ENCODE measurements at regions not wholly inside any gene's neighbourhood (a gene's known extent, or its start where the extent isn't known, plus 50 kb on each side); places are given as distances from the start of the nearest gene placed in this dataset.

DNA sequence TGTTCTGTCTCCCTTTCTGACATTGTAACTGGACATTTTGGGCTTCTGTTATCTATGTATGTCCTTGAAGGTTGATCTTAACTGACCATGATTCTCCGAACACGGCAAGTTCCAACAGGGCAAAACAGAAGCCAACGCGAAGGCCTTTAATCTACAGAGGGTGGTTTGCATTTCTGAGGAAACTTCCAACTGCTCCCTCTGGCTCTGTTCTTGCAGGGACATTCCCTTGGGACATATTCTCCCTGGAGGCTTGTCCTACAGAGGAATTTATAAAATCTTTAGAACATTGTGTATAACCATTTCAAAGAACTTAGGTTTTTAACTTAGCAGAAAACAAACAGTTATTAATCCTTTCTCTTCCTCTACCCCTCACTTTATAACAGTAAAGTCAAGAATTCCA lies 189.0 kb upstream of the CDYL start:
- DNase-seq (ENCODE audit: low read depth): no peak

- no peak for DNase-seq (ENCODE audit: low read depth)
These were observed 189.7 kb upstream of the CDYL start for GRCh38 chr6:4586469-4586859.

DNA sequence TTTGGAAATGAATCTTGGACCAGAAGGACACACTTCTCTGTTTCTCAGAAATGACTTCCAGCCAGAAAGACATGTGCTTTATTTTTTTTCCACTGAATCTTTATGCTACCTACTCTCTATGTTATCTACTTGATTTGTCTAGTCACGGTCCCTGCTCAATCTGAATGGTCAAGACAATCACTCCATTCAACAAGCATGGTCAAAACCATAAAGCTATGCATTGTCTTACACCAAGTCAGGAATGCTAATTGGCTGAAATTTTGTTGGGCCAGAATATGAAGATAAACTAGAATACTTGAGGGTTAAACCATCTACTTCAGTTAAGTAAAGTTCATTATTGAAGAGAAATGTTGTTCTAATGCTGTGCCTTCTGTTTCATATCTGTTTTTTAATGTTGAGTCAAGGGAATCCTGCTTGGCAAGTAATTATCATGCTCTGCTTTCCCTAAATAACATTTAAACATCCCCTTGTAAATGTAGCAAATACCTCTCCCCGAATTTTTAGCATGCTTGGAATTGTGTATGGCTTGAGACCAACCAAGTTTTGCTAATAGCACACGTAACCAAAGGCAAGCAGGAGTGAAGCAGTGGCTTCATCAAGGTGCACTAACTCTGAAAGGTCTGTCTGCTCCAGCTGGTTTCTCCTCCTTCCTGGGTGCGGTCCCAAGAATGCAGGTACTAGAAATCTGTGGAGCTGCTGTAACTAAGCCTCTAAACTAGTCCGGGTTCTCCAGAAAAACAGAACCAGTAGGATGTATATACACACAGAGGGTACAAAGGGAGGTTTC lies 190.3 kb upstream of the CDYL start:
- no peak for DNase-seq (ENCODE audit: low read depth)

GRCh38 chr6:4584801-4585200 lies 191.4 kb upstream of the CDYL start:
- DNase-seq (ENCODE audit: low read depth): no peak

DNA sequence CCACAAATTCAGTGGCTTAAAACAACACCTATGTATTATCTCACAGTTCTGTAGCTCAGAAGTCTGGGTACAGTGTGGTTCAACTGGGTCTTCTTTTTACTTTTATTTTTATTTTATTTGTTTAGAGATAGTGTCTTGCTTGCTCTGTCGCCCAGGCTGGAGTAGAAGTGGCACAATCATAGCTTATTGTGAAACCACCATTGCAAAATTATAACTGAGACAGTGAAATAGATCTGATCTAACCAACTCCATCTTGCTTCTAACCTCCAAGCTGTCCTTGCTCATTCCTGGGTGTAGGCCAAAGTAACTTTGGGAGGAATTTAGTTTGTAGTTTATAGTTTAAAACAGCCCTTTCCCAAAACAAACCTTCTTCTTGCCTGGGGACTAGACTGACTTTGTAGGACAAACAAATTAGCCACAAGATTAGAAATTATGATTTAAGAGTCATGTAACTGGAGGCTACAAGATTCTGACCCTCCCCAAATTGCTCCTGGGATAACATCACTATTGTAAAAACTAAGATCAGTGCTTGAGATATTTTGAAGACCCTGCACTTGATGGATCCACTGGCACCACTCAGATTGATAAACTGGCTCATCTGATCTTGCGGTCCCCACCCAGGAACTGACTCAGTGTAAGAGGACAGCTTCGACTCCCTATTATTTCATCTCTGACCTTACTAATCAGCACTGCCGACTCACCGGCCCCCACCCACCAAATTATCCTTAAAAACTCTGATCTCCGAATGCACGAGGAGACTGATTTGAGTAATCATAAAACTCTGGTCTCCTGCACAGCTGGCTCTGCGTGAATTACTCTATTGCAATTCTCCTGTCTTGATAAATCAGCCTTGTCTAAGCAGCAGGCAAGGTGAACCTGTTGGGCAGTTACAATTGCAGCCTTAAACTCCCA lies 193.4 kb upstream of the CDYL start:
- DNase-seq (ENCODE audit: low read depth): no peak

- DNase-seq (ENCODE audit: low read depth): peak; percentile 67
These were observed 194.5 kb upstream of the CDYL start for GRCh38 chr6:4581468-4582385.

DNA sequence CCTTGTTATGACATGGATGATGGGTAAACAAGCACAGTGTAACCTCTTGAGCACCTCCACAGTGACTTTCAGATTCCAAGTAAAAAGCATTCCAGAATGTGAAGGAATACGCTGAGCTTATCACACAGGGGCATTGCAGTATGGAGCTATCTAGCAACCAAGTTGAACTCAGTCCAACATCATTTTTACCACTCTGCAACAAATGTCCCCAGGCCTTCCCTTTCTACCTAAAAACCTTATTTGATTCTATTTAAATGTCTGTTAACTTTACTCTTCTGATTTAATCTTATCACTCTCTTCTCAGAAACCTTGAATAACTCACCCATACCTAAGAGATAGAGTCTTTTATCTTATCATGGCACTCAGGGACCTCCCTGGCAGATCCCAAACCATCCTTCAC lies 195.8 kb upstream of the CDYL start:
- DNase-seq (ENCODE audit: low read depth): no peak

- no peak for DNase-seq (ENCODE audit: low read depth)
These were observed 198.8 kb upstream of the CDYL start for GRCh38 chr6:4577406-4577805.

DNA sequence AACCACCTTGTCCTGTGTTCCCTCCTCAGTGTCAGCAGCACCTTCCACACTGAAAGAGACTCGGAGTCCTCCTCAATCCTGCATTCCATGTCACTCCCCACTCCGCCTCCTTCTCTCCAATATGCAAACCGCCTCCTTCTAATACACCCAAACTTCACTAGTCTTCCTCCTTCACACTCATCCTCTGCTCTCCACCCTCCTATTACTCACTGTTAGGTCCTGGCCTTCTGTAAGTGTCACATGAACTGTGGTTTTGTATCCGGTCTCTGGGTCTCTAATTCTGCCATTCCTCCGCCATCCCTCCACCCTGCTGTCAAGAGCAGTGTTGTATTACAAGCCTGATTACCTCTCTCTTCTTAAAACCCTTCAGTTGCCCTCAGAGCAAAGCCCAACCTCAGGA lies 200.5 kb upstream of the CDYL start:
- DNase-seq (ENCODE audit: low read depth): no peak

DNA sequence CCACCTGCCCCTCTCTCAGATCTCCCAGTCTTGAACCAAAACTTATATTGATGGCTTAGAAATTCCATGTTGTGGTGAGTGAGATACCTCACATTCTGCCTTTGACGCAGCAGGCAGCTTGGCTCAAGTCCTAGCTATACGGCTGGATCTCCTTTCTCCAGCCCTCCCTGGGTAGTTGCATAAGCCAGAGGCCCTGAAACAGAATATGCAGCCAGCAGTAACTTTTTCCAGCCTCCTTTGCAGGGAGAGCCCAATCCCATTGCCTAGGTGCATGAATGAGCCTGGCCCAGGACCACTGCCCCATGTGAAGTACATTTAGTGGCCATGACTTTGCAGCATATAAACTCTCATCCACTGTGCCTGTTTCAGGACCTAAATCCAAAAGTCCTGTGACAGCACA lies 202.2 kb upstream of the CDYL start:
- no peak for DNase-seq (ENCODE audit: low read depth)

GRCh38 chr6:4571011-4571410 lies 205.2 kb upstream of the CDYL start:
- no peak for DNase-seq (ENCODE audit: low read depth)

DNA sequence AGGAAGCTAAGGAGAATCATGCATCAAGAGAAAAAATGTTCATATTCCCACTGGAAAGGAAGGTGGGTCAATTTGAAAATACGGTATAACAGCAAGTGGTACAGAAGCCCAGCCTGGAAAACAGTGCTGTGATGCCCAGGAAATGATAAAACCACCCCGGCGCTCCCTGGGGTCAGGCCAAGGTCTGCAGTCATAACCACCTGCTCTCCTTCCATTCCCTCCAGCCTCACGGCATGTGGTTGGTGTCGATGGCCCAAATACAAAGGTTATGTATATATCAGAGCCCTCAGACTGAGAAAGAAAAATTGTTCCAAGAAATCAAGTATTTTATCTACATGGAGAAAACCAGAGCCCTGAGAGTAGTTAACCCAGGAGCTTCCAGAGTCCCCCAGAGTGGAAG lies 208.1 kb upstream of the CDYL start:
- DNase-seq (ENCODE audit: low read depth): no peak

- peak; percentile 52 for DNase-seq (ENCODE audit: low read depth)
These were observed 209.1 kb upstream of the CDYL start for GRCh38 chr6:4567141-4567540.

DNA sequence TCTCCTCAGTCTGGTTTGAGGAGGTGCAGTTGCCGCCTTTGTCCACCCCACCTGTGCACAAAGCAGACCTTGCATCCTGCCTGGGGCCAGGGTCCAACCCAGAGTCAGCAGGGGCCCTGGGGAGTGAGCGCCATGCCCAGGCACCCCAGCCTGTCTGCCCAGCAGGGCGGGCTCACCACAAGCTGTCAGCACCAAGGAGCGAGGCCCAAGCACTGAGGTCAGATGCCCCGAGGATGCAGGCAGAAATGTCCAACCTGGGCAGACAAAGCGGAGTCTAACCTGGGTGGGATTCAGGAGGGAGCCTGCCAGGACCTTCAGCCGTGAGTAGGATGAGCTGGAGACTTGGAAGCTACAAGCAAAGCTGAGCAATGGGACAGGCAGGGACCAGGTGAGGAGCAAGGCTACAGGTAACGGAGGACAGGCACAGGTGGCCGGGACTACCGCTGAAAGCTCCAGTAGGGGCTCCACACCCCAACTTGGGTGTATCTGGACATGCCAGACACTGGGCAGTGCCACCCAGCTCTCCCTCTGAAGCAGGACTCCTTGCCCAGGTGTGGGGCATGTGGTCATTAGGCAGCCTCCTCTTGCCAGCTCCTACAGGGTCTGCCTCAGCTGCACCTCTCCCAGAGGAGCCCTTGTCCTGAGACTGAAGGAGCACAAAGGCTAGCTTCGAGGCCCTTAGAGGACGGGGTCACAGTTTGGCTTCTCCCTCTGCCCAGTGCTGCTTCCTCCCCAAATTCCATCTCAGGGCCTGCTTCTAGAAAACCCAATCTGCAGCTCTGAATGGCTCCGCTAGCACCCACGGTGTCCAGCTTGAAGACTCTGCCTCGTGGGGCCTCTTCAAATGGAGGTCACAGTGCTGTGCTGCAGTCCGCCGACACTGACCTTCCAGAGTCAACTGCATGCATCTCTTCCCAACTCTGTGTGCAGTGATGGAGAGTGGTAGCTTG lies 210.6 kb upstream of the CDYL start:
- DNase-seq (ENCODE audit: low read depth): no peak

GRCh38 chr6:4564801-4565271 lies 211.4 kb upstream of the CDYL start:
- DNase-seq (ENCODE audit: low read depth): no peak

DNA sequence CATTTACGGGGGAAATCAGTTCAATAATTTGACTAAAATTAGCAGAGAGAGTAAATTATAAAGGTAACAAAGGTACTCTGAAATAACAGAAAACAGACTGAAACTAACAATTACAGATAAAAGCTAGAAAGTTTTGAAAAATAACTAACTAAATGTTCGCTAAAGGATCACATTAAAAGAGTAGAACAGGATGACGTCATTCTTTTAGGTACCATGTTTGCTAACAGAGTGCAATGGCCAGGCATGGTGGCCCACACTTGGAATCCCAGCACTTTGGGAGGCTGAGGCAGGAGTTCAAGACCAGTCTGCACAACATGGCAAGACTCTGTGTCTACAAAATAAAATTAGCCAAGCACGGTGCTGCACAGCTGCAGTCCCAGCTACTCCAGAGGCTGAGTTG lies 212.3 kb upstream of the CDYL start:
- no peak for DNase-seq (ENCODE audit: low read depth)

DNA sequence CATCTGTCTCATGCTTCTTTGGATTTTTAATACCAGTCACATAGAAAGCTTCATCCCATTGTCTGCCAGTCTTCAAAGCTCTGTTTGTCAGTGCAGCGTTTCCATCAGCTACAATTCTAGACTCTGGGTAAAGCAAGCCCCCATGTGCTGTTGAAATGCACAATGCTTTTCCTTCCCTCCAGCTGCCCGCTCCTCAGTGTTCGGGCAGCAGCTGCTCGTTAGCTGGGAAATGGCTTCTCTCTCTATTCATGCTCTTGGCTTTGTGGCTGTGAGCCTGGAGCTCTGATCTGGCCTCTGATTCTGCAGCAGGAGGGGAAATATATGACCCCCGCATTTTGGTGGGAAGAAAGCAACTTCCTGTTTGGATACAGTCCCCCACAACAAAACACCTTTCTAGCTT lies 213.0 kb upstream of the CDYL start:
- no peak for DNase-seq (ENCODE audit: low read depth)

DNA sequence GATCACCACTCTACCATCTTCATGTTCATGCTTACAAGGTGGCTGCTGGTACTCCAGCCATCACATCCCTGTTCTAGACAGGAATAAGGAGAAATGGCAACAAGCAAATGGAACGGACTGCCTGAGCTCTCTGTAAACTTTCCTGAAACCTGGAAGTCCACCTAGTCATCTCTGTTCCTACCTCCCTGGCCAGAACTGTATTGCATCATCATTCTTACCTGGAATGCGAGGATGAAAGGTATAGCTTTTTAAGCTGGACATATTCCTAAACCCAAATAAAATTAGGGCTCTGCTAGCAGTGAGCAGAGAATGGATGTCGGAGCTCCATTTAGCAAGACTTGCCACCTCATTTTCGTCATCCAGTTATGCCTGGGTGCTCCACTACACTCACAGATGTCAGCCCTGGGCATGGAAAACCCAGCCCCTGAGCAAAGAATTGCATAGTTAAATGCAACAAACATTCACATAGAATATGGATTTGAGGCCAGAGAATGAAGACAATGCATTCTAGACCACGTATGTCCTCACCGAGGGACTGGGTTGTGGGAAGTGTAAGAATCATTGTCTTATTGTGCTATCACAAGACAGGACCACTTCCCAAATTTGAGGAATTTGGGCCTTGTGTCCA lies 214.3 kb upstream of the CDYL start:
- no peak for DNase-seq (ENCODE audit: low read depth)

DNA sequence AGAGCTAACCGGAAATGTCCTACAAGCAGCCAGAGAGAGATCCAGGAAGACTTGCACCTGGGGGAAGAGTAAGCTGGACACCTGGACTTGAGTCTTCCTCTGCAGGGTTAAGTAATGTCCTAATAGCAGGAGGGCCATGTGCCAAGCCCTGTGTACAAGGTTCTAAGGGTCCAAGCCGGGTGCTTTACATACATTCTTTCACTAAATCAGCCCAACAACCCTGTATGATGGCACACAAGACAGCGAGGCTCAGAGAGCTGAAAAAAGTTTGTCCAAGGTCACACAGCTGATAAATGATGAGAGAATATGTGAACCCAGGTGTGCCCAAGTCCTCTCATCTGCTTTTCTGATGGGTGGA lies 215.1 kb upstream of the CDYL start:
- DNase-seq (ENCODE audit: low read depth): no peak

- DNase-seq (ENCODE audit: low read depth): no peak
These were observed 215.8 kb upstream of the CDYL start for GRCh38 chr6:4560221-4561077.
